GM19324 (cell line): ENCODE measurements at regions not wholly inside any gene's neighbourhood (a gene's known extent, or its start where the extent isn't known, plus 50 kb on each side); places are given as distances from the start of the nearest gene placed in this dataset.

Experiments
- ATAC-seq: cut with Tn5 transposase; IDR thresholded peaks from one replicate; pipeline ENCODE4 v1.9.1; 2021; ENCODE audit warnings: mild to moderate bottlenecking, moderate library complexity; ENCODE audit not compliant: unreplicated experiment, low FRiP score

- ATAC-seq: no peak
These were observed 647.8 kb upstream of the KLHL29 start for GRCh38 chr2:22737144-22737543.

DNA sequence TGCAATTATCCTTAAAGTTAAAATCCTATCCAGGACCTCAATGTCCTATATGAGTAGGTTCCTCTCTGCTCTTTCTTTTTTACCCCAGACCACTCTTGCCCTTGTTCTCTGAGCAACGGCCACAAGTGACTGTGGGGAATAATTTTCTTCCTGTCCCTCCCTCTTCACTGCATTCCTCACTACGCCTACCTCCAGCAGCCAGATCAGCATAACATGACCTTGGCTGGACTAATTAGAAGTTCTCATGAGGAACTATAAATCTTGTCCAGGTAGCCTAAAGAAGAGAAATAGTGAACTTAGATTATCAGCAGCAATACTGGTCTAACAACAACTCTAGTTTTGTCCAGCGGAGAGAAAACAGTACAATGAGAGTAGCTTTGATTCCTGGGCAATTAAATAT is 643.8 kb upstream of the KLHL29 start:
- no peak for ATAC-seq

DNA sequence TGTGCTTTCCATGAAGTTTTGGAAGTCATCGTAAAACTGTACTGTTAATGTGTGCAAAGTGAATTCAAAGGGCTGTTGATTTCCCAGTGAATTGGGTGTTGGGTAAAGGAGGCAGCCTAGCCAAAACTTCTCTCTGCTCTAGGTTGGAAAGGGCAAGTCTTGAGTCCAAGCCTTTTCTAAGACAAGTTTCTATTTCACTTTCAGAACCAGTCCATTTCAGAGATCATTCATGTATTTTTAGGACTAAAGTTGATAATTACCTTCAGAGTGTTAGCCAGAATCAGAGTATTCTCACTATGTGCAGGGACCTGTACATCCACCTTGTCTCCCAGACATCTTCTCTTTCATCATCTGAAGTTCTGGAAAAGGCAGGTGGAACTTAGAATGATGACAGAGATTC is 636.1 kb upstream of the KLHL29 start:
- ATAC-seq: peak; percentile 68

DNA sequence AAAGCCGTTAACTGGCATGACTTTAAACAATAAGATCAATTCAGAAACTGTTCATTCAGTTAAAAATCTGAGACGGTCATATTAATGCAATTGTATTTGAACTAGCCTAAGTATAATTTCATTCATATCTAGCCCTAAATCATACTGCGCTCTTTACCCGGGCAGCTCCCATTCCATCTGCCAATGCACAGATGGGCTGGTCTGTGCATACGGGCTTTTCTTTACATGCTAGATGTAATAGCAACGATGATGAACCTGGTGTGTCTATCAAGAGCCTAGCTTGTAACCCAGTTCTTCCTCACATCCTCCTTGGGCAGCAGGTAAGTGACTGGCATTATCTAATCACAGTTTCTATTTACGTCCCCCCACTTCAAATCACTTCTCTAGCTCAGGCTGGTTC is 631.5 kb upstream of the KLHL29 start:
- ATAC-seq: no peak

- no peak for ATAC-seq
These were observed 628.5 kb upstream of the KLHL29 start for GRCh38 chr2:22756276-22757043.

DNA sequence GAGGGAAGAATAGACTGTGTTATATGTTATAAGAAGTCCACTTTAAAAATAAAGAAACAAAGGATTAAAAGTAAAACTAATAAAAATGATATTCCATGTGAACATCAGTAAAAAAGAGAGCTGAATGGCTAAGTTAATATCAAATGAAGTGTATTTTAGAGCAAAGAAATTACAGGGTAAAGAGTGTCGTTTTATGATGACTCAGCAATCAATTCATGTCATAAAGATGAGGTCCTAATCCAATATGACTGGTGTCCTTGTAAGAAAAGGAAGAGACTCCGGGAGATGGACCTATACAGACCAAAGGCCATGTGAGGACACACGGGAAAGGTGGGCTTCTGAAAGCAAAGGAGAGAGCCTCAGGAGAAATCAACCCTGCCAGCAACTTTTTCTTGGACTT is 615.5 kb upstream of the KLHL29 start:
- no peak for ATAC-seq

- ATAC-seq: no peak
These were observed 600.4 kb upstream of the KLHL29 start for GRCh38 chr2:22784566-22784965.

DNA sequence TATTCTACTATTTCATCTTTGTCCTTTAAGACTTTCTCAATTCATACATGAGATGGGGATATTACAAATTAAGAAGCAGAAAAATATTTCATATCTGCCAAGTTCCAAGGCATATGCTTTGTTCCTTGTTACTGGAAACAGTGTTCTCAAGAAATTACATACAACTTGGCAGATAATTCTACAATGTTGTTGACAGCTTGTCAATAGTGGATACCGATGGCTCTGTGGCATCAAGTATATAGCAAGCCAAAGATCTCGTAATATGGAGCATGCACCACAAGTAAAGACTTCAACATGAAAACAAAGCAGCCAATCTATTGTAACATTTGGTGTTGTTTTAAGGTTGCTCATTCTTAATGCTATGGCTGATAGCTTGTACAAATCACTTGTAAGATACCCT is 598.2 kb upstream of the KLHL29 start:
- ATAC-seq: no peak

GRCh38 chr2:22787745-22788144 is 597.2 kb upstream of the KLHL29 start:
- no peak for ATAC-seq

GRCh38 chr2:22788749-22789327 is 596.1 kb upstream of the KLHL29 start:
- no peak for ATAC-seq

DNA sequence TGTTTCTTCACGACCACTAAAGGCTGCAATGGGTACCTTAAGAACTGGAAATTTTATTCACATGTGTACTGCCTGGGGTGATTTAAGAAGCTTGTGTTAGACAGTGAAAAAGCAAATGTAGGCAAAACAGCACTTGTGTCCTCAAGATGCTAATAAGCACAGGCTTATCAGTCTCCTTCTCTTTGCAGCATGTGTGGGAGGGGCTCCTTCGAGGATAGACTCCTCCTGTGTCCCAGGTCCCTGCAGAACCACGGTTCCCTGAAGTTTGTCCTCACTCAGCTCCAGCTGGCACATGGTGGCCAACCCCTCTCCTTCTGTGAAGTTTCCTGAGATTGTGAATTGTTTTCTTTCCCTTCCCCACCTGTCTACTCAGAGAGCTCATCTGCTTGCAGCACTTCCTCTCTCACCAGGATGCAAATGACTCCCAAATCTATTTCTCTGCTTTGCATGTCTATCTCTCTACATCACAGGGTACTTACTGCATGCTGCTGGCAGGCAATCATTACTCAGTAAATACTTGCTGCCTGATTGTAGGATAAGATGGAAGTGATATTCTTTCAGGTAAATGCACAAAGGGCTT is 589.6 kb upstream of the KLHL29 start:
- no peak for ATAC-seq

- no peak for ATAC-seq
These were observed 586.6 kb upstream of the KLHL29 start for GRCh38 chr2:22798386-22798785.

DNA sequence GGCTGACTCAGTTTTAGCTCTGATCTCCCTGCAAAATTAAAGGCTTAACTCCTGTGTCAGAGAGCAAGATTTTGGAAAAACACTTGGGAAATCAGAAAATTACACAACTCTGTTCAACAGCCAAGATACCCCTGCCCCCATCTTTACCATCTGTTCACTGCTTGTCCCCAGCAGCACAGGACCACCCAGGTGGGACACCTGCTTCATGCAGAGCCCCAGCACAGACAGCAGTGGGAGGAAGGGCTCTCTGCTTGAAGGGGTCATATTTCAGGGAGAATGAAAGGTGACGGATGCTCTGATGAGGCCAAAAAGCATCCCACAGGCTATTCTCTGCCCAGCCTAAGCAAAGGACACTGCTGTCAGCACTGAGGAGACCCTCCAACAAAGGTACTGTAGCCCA is 584.6 kb upstream of the KLHL29 start:
- ATAC-seq: no peak

DNA sequence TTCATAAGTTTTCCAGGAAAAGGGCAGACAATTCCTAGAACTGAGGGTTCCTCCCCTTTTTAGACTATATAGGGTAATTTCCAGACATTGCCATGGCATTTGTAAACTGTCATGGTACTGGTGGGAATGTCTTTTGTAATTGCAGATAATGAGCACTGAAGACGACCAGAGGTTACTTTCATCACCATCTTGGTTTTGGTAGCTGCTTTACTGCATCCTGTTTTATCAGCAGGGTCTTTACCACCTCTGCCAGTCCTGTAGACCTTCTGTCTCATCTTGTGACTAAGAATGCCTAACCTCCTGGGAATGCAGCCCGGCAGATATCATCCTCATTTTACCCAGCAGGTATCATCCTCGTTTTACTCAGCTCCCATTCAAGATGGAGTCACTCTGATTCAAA is 583.9 kb upstream of the KLHL29 start:
- ATAC-seq: no peak

- ATAC-seq: no peak
These were observed 583.0 kb upstream of the KLHL29 start for GRCh38 chr2:22801970-22802369.

DNA sequence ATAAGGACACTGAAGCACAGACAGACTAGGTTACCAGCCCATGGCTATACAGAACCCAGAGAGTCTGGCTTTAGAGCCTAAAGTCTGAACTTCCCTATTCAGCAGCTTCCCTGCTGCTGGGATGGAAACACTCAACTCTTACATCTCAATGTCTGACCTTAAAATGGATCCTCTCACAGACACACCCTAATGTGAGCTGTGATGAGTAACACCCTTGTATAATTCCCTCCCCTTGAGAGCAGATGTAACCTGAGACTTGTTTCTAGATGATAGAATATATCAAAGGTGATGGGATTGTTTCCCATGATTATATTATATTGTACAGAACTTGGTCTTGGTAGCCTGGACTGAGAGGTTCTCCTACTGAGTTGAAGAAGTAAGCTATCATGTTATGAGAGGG is 577.1 kb upstream of the KLHL29 start:
- ATAC-seq: no peak

DNA sequence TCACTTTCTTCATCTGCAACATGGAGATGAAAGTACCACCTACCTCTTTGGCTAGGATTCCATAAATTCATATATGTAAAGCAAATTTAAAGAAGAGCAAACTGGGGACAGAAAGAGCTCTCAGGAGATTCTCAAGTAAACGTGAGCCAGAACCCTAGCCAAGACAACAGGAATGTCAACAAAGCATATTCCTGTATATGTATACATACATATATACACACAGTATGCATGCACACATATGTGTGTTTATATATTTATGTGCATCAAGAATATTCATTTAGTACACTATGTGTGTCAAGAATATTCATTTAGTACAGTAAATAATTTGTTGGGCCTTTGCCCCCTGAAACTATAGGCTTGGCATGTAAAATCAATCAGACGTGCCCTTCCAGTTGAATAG is 574.4 kb upstream of the KLHL29 start:
- ATAC-seq: no peak

DNA sequence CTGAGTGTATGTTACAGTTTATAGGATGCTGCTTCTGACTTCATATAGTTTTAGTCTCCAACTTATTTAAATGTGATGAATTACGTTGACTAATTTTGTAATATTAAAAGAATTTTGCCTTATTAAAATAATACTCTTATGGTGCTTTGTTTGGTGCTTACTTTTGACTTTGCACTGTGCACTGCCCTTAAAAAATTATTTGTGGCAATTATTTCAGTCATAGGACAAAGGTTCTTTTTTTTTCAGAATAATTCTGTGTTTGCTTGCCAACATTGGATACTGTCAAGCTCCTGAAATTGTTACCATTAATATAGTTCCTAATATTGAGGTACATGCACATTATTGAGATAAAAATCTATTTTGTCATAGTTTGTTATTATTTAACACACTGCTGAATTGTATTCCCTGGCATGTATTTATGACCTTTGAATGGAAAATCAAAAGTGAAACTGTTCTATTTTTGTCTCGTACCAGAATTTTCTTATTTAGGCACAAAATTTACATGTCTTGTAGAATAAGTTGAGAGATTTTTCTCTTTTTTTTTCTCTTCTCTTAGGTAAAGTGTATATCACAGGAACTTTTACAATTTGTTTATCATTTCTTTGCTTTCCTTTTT is 572.8 kb upstream of the KLHL29 start:
- no peak for ATAC-seq

DNA sequence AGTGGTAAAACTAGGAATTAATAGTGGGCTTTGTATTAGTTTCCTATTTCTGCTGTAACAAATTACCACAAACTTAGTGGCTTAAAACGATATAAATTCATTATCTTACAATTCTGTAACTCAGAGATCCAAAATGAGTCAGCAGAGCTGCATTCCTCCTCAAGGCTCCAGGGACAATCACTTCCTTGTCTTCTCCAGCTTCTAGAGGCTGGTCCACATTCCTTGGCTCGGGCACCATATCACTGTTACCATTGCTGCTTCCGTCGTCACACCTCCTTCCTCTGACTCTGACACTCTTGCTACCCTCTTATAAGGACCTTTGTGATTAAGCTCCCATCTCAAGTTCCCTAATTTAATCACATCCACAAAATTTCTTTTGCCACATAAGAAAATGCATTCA is 567.8 kb upstream of the KLHL29 start:
- no peak for ATAC-seq

DNA sequence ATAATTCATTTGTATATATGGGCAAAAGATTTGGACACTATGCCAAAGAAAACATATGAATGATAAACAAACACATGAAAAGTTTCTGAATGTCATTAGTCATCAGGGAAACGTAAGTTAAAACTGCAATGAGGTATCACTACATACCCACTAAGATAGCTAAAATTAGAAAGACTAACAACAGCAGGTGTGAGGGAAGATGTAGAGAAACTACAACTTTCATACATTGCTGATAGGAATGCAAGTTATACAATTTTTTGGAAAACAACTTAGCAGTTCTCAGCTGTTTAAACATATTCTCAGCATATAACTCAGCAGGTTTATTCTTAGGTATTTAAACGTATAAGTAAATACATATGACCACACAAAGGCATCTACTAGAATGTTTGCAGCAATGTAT is 563.5 kb upstream of the KLHL29 start:
- no peak for ATAC-seq

DNA sequence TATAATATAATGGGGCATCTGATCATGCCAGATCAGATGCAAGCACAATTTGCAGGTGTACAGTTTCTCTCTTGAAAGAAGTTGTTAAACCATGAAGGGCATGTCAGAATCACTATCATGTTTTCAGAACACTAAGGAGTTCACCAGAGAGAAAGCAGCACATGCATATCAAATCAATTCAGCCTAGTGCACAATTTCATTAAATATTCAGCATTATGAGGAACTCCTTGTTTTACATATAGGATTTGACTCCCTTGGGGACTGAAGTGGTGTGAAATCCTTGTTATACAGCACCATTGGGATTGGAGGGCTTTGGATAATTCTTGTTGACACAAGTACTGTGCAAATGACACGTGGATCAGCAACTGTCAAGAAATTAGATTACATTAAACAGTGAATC is 562.1 kb upstream of the KLHL29 start:
- ATAC-seq: no peak

DNA sequence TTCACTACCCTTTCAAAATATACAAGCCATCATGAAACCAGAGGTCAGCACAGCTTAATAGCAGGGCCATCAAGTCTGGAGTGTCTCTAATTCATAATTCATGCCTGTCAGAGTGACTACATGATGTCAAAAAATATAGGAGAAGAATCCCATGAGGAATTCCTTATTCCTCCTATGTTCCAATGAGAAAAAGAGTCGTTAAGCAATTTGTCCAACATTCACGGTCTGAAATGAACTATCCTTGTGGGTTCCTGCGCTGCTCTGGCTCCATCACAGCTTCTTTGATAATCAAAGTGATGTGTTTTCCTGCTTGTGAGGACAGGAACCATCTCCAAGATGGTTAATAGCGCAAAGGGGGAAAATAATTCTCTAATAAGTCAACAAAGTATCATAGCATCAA is 560.4 kb upstream of the KLHL29 start:
- ATAC-seq: no peak
